IPS-NIHi7 (cell line): ENCODE measurements at regions not wholly inside any gene's neighbourhood (a gene's known extent, or its start where the extent isn't known, plus 50 kb on each side); places are given as distances from the start of the nearest gene placed in this dataset.
"Not testable (repeated sequence)": the region's sequence is repeated elsewhere in the genome, so short reads cannot be mapped to it uniquely, and the experiment has no call there.

Experiments
- DNase-seq: peaks from one replicate; pipeline ENCODE4 v3.0.0; 2012; ENCODE audit warnings: mixed read lengths; ENCODE audit errors: extremely low spot score

DNA sequence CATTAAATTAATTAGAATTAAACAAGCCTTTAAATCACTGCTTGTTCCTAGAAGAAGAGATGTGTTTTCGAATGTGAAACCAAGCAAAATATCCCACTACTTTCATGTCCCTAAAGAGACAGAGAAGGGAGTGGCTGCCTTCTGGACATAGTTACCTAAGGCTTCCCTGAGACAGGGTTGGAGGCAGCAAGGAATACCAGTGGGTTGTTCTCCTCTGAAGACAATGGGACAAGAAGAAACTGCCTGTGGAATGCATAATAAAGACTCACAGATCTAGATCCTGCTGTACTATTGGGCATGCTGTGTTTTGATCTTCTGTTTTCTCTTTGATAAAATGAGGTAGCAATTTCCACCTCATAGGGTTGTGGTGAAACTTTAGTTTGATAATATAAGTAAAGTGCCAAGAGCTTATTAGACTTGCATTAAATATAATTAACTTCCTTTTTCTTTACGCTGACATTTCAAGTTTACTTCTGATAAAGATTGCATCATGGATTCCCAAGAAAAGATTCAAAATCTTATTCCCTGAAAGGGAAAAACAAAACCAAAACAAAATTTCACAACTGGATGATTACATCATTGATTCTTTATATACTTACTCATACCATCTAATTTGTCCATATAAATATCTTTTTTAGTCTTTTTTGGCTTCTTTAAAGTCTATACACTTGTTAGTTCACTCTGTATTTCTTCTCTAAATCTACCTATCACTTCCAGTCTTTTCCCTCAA, 621.3 kb downstream of the ETS1 start:
- DNase-seq: no peak

DNA sequence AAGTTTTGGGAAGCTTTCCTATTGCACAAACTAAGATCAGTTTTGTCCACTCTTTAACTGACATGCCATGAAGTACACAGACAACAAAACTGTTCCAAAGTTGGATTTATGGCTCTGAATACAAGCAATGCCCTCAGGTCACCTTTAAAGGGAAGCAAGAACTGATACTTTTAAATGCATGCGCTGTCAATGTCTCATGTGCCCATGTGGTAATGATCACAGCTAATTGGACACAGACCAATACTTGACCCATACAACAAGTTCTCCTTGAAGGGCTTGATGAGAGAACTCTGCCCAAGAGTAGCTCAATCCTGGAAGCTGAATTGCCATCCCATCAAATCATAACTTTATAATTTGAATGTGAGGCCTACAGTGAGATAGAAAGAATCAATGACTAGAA, 624.9 kb downstream of the ETS1 start:
- no peak for DNase-seq

GRCh38 chr11:127950162-127950561, 637.2 kb downstream of the ETS1 start:
- no peak for DNase-seq

GRCh38 chr11:127943763-127944162, 643.6 kb downstream of the ETS1 start:
- DNase-seq: no peak

- no peak for DNase-seq
Observed at GRCh38 chr11:127943152-127943551, 644.2 kb downstream of the ETS1 start.

DNA sequence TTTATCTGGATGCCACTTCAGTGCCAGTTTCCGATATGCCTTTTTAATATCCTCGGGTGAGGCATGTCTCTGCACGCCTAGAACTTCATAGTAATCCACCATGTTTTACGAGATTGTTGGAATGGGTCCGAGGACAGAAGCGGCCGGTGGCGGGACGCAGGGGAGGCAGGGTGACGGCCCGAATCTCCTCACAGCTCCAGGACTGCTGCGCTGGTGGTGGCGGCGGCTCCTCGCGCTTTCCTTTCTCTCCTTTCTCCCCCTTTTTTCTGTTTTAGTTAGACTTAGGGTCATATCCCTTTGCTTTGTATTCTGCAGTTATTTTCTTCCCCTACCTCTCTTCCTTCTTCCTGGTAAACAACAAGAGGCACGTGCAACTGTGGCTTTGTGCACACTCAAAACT, 645.8 kb downstream of the ETS1 start:
- not testable (repeated sequence) for DNase-seq

DNA sequence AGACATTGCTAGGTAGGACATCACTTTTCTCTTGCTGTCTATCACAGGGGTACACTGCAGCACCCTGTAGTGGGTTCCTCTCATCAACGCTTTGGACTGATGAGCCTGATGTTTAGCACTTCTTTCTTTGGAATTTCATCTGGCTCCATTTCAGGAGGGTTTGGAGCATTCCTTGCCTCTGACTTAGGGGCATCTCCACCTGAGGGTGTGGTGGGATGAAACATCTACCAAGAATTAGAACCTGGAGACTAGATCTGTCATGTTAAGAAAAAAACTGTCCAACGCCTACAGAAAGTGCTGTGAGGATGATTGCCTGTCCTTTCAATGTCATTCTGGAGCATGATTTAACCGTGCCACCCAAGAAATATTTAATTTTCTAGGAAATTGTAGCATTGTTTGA, 648.4 kb downstream of the ETS1 start:
- no peak for DNase-seq

GRCh38 chr11:127935081-127935480, 652.3 kb downstream of the ETS1 start:
- DNase-seq: no peak

DNA sequence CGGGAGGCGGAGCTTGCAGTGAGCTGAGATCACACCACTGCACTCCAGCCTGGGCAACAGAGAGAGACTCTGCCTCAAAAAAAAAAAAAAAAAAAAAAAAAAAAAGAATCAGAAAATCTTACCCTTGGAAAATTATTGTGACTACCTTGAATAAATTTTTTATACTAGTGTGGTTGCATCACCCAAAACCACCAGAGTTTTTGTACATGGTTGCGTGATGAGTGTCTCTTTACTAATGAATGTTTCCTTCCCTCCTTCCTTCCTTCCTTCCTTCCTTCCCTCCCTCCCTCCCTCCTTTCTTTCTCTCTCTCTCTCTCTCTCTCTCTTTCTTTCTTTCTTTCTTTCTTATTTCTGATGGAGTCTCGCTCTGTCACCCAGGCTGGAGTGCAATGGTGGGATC, 653.4 kb downstream of the ETS1 start:
- not testable (repeated sequence) for DNase-seq

DNA sequence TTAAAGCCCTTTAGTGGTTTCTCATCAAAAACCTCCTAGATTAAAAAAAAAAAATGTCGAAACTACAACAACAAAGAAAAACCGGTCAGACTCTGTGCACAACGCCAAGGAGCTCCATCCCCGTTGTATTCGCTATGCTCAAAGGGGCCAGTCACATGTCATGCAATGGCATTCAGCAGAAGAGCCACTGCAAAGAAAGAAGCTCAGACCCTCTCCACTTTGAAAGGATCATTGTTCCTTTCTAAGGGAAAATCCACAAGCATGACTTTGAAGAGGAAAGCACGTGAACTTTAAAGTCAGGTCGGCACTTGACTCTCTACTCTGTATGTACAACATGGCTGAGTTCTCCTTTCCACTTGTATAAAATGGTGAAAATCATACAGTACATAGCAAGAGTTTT, 655.6 kb downstream of the ETS1 start:
- no peak for DNase-seq

DNA sequence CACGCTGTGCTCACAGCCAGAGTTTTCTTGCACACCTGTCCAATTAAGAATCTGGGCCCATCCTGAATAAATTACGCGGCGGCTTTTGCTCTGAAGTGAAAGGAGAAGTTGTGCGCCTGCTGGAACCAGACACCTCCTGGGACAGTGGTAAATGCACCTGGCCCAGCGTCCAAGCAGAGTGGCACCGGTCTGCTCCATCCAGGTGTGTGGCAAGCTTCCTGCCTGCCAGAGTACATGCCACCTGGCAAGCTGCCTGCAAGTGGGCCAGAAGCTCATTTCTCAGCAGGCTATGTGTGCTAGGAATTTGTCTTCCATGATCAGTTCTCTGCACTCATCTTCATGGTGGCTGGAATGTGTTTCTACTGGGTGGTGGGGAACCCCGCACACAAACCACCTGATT, 660.6 kb downstream of the ETS1 start:
- no peak for DNase-seq

DNA sequence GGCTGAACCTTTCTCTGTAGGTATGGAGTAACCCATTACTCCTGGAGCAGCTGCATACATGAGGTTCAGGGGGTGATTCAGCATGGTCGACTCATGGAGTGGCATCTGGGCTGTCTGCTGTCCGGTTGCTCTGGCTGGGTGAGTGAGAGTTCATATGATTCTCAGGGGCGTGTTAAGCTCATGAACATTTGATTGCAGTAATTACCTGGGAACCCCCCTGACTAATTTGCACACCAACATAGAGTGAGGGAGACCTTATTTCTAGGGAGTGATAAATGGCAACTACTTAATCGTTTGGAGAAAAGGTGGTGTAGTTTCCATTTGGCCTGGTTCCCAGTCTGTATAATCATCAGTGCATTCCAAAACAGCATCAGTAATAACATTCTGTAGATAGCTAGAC, 661.9 kb downstream of the ETS1 start:
- DNase-seq: no peak

DNA sequence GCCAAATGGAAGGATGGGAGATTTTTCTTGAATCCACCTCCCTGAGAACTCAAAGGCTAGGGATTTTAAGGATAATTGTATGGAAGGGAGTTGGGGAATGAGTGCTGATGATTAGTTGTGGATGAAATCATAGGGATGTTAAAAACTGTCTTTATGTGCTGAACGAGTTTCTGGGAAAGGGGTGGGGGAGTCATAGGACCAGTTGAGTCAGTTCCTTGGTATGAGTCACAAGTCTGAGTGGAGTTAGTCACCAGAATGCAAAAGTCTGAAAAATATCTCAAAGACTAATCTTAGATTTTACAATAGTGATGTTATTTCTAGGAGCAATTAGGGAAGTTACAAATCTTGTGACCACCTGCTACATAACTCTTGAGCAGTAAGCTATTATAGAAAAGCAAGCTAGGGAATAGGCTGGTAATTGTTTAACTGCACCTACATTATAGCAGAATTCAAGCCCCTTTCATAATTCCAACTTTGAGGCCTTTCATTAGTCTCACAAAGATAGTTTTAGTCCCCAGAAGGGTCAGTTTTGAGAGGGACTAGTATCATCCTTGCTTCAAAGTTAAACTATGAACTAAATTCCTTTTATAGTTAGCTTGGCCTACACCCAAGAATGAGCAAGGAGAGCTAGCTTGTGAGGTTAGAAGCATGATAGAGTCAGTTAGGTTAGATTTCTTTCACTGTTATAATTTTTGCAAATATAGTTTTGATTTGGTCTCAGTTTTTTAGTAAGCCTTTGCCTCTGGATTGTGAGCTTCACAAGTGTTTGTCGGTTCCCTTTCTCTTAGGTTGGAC, 668.0 kb downstream of the ETS1 start:
- no peak for DNase-seq

DNA sequence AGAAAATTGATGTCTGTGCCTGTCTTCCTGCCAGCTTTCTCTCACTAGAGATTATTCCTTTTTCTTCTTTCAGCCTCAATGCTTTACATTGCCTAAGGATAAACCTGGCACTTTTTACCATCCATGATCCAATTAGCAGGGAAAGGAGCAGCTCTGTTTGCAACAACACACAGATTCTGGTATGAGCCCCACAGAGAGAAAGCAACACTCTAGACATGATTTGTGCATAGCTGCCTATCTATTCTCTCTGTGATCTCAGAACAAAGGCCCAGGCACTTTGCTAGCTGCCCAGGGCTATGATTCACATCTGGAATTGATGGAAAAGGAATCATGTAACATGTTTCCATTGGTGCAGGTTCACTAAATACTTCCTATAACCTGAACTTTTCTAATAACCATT, 685.0 kb downstream of the ETS1 start:
- DNase-seq: no peak

DNA sequence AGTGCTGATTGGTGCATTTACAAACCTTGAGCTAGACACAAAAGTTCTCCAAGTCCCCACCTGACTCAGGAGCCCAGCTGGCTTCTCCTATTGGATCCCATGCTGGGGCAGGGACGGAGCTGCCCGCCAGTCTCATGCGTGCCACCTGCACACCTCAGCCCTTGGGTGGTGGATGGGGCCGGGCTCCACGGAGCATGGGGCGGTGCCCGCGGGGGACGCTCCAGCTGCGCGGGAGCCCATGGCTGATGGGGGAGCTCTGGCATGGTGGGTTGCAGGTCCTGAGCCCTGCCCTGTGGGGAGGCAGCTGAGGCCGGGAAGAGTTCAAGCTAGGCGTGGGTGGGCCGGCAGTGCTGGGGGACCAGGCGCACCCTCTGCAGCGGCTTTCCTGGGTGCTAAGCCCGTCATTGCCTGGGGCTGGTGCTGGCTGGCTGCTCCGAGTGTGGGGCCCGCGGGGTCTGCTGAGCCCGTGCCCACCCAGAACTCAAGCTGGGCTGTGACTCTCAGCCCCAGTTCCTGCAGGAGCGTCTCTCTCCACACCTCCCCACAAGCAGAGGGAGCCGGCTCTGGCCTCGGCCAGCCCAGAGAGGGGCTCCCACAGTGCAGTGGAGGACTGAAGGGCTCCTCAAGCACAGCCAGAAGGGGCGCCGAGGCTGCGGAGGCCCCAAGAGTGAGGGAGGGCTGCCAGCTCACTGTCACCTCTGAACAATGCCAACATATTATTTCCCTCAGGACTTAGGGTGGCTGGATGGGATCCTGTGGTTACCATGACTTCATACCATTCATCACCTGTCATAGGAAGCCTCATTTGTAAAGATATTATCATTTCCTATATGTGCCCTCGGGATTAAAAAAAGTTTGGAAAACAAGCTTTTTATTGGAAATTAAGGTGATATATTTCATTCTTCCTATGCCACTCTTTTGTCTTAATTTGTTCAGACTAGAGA, 688.7 kb downstream of the ETS1 start:
- no peak for DNase-seq

DNA sequence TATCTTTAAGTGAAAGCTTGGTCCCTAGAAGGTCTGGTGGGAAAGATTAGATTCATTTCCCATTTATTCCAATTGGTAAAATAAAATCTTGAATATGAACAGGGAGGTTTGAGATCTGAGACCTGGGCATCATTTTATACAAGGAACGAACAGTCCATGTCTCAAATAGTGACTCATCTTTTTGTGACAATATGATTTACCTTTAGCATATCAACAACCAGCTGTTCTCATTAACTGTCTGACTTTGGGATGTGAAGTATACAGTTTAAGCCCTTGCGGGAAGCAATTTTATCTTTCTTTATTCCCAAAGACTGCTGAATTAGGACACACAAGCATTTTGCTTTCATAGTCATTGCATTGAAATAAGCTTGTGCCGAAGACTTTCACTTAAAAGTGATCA, 691.6 kb downstream of the ETS1 start:
- DNase-seq: no peak

DNA sequence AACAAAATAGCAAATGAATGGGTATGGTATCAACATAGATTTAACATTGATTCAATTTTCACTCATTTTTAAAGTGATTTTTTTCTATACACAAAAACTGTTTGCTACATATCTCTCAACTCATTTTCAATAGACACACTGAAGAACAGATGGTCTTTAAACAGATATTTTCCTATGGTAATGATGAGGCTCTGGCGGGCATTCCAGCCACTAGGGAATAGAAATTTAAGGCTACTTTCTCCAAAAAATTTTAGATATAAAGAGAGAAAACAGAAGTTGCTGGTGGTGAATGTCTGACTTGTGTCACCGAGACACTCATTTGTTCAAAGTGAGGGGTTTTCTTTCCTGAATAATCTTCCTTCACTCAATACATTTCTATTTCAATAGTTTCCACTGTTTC, 693.0 kb downstream of the ETS1 start:
- no peak for DNase-seq

GRCh38 chr11:127890030-127890615, 697.2 kb downstream of the ETS1 start:
- no peak for DNase-seq

GRCh38 chr11:127888386-127888785, 699.0 kb downstream of the ETS1 start:
- no peak for DNase-seq

GRCh38 chr11:127875131-127875530, 712.2 kb downstream of the ETS1 start:
- DNase-seq: no peak

GRCh38 chr11:127873478-127873877, 713.9 kb downstream of the ETS1 start:
- DNase-seq: no peak

- no peak for DNase-seq
Observed at GRCh38 chr11:127866109-127866508, 721.2 kb downstream of the ETS1 start.
